Activated CD4-positive, alpha-beta T cell treated with anti-CD3 and anti-CD28 coated beads, Interleukin-2, amount 10 ng/mL, durations not matched to agents 24 days and 14 days (primary cell): ENCODE measurements at regions not wholly inside any gene's neighbourhood (a gene's known extent, or its start where the extent isn't known, plus 50 kb on each side); places are given as distances from the start of the nearest gene placed in this dataset.

Source experiments
- DNase-seq: peaks from one replicate; pipeline ENCODE4 v3.0.0; 2022
- H3K27ac Mint-ChIP-seq: one replicate; pipeline ENCODE4 v1.8.0; 2022; ENCODE audit warnings: mild to moderate bottlenecking, mixed read lengths
- H3K27me3 Mint-ChIP-seq: one replicate; pipeline ENCODE4 v1.8.0; 2022; ENCODE audit warnings: mixed read lengths
- H3K36me3 Mint-ChIP-seq: one replicate; pipeline ENCODE4 v1.8.0; 2022; ENCODE audit warnings: low read depth, mild to moderate bottlenecking, mixed read lengths
- H3K4me1 Mint-ChIP-seq: one replicate; pipeline ENCODE4 v1.8.0; 2021; ENCODE audit warnings: mixed read lengths
- H3K4me3 Mint-ChIP-seq: one replicate; pipeline ENCODE4 v1.8.0; 2022; ENCODE audit warnings: mild to moderate bottlenecking, moderate library complexity, mixed read lengths
- H3K9me3 Mint-ChIP-seq: one replicate; pipeline ENCODE4 v1.8.0; 2021; ENCODE audit warnings: mixed read lengths
- intact Hi-C: fragments of 100-400 bp; cut with micrococcal nuclease; formaldehyde crosslinking; loops from one replicate; pipeline ENCODE4 v1.15.1; 2023

GRCh38 chr16:66212428-66212827 is 154.1 kb upstream of the CDH5 start:
- H3K36me3 Mint-ChIP-seq: no peaks in the 10 kb centered on the region
- H3K9me3 Mint-ChIP-seq: no peaks in the 10 kb centered on the region
- peaks cover 5% of the 10 kb centered on the region for H3K27me3 Mint-ChIP-seq
- H3K27ac Mint-ChIP-seq: no peak overlapping the region
- DNase-seq: no peak
- H3K4me3 Mint-ChIP-seq: no peak overlapping the region
- intact Hi-C loops: no loop called here
- H3K4me1 Mint-ChIP-seq: no peaks in the 10 kb centered on the region

- H3K27ac Mint-ChIP-seq: no peak overlapping the region
- no peak overlapping the region for H3K4me3 Mint-ChIP-seq
- H3K36me3 Mint-ChIP-seq: no peaks in the 10 kb centered on the region
- intact Hi-C loops: no loop called here
- H3K27me3 Mint-ChIP-seq: peaks cover 5% of the 10 kb centered on the region
- no peaks in the 10 kb centered on the region for H3K4me1 Mint-ChIP-seq
- no peaks in the 10 kb centered on the region for H3K9me3 Mint-ChIP-seq
- DNase-seq: no peak
Measured at GRCh38 chr16:66211651-66212050, 154.8 kb upstream of the CDH5 start.

GRCh38 chr16:66207883-66208265 is 158.6 kb upstream of the CDH5 start:
- intact Hi-C loops: no loop called here

GRCh38 chr16:66207139-66207882 is 159.2 kb upstream of the CDH5 start:
- Mint-ChIP-seq H3K9me3 (no peaks in the 10 kb centered on the region), H3K27me3 (no peaks in the 10 kb centered on the region), H3K4me1 (no peaks in the 10 kb centered on the region), H3K27ac (no peak overlapping the region), H3K4me3 (no peak overlapping the region), H3K36me3 (no peaks in the 10 kb centered on the region)
- DNase-seq: no peak
- intact Hi-C loops: no loop called here

More at GRCh38 chr16:66207883-66208265, 158.6 kb upstream of the CDH5 start:
- H3K9me3 Mint-ChIP-seq: no peaks in the 10 kb centered on the region
- no peaks in the 10 kb centered on the region for H3K27me3 Mint-ChIP-seq
- DNase-seq: no peak
- H3K4me3 Mint-ChIP-seq: no peak overlapping the region
- no peaks in the 10 kb centered on the region for H3K4me1 Mint-ChIP-seq
- no peaks in the 10 kb centered on the region for H3K36me3 Mint-ChIP-seq
- H3K27ac Mint-ChIP-seq: no peak overlapping the region

- no peaks in the 10 kb centered on the region for H3K9me3 Mint-ChIP-seq
- no peak overlapping the region for H3K4me3 Mint-ChIP-seq
- no peaks in the 10 kb centered on the region for H3K27me3 Mint-ChIP-seq
- no peak overlapping the region for H3K27ac Mint-ChIP-seq
- no peak for DNase-seq
- intact Hi-C loops: no loop called here
- H3K36me3 Mint-ChIP-seq: no peaks in the 10 kb centered on the region
- no peaks in the 10 kb centered on the region for H3K4me1 Mint-ChIP-seq
Measured at GRCh38 chr16:66206363-66206762, 160.1 kb upstream of the CDH5 start.

GRCh38 chr16:66205287-66206231 is 160.9 kb upstream of the CDH5 start:
- no peak for DNase-seq
- Mint-ChIP-seq H3K27ac (no peak overlapping the region), H3K36me3 (no peaks in the 10 kb centered on the region), H3K4me3 (no peak overlapping the region), H3K27me3 (no peaks in the 10 kb centered on the region), H3K4me1 (no peaks in the 10 kb centered on the region), H3K9me3 (no peaks in the 10 kb centered on the region)
- intact Hi-C loops: no loop called here

GRCh38 chr16:66204756-66205155 is 161.7 kb upstream of the CDH5 start:
- intact Hi-C loops: no loop called here
- DNase-seq: no peak
- Mint-ChIP-seq H3K4me1 (no peaks in the 10 kb centered on the region), H3K36me3 (no peaks in the 10 kb centered on the region), H3K27me3 (no peaks in the 10 kb centered on the region), H3K9me3 (no peaks in the 10 kb centered on the region), H3K27ac (no peak overlapping the region), H3K4me3 (no peak overlapping the region)

GRCh38 chr16:66203476-66203875 is 163.0 kb upstream of the CDH5 start:
- H3K4me3 Mint-ChIP-seq: no peak overlapping the region
- H3K27ac Mint-ChIP-seq: no peak overlapping the region
- intact Hi-C loops: no loop called here
- H3K4me1 Mint-ChIP-seq: no peaks in the 10 kb centered on the region
- DNase-seq: no peak
- no peaks in the 10 kb centered on the region for H3K36me3 Mint-ChIP-seq
- no peaks in the 10 kb centered on the region for H3K9me3 Mint-ChIP-seq
- no peaks in the 10 kb centered on the region for H3K27me3 Mint-ChIP-seq

GRCh38 chr16:66199189-66199588 is 167.3 kb upstream of the CDH5 start:
- H3K27me3 Mint-ChIP-seq: no peaks in the 10 kb centered on the region
- no peak overlapping the region for H3K4me3 Mint-ChIP-seq
- no peak for DNase-seq
- H3K27ac Mint-ChIP-seq: no peak overlapping the region
- no peaks in the 10 kb centered on the region for H3K9me3 Mint-ChIP-seq
- intact Hi-C loops: no loop called here
- H3K36me3 Mint-ChIP-seq: no peaks in the 10 kb centered on the region
- H3K4me1 Mint-ChIP-seq: no peaks in the 10 kb centered on the region

GRCh38 chr16:66198641-66199040 is 167.8 kb upstream of the CDH5 start:
- no peak overlapping the region for H3K4me3 Mint-ChIP-seq
- no peaks in the 10 kb centered on the region for H3K4me1 Mint-ChIP-seq
- no peak overlapping the region for H3K27ac Mint-ChIP-seq
- H3K9me3 Mint-ChIP-seq: no peaks in the 10 kb centered on the region
- H3K36me3 Mint-ChIP-seq: no peaks in the 10 kb centered on the region
- no peak for DNase-seq
- intact Hi-C loops: no loop called here
- no peaks in the 10 kb centered on the region for H3K27me3 Mint-ChIP-seq

GRCh38 chr16:66197668-66198278 is 168.7 kb upstream of the CDH5 start:
- Mint-ChIP-seq H3K4me1 (no peaks in the 10 kb centered on the region), H3K36me3 (no peaks in the 10 kb centered on the region), H3K9me3 (no peaks in the 10 kb centered on the region), H3K27me3 (no peaks in the 10 kb centered on the region), H3K27ac (no peak overlapping the region), H3K4me3 (no peak overlapping the region)
- intact Hi-C loops: no loop called here
- DNase-seq: no peak

- Mint-ChIP-seq H3K27ac (no peak overlapping the region), H3K9me3 (no peaks in the 10 kb centered on the region), H3K36me3 (no peaks in the 10 kb centered on the region), H3K4me1 (no peaks in the 10 kb centered on the region), H3K27me3 (peaks cover 2% of the 10 kb centered on the region), H3K4me3 (no peak overlapping the region)
- intact Hi-C loops: no loop called here
- no peak for DNase-seq
Measured at GRCh38 chr16:66196770-66197169, 169.7 kb upstream of the CDH5 start.

GRCh38 chr16:66194866-66195265 is 171.6 kb upstream of the CDH5 start:
- no peaks in the 10 kb centered on the region for H3K9me3 Mint-ChIP-seq
- H3K27me3 Mint-ChIP-seq: peaks cover 5% of the 10 kb centered on the region
- H3K27ac Mint-ChIP-seq: no peak overlapping the region
- DNase-seq: no peak
- H3K4me1 Mint-ChIP-seq: no peaks in the 10 kb centered on the region
- intact Hi-C loops: no loop called here
- no peak overlapping the region for H3K4me3 Mint-ChIP-seq
- no peaks in the 10 kb centered on the region for H3K36me3 Mint-ChIP-seq
